Testis (tissue), 2 donors: ENCODE measurements at regions not wholly inside any gene's neighbourhood (a gene's known extent, or its start where the extent isn't known, plus 50 kb on each side); places are given as distances from the start of the nearest gene placed in this dataset.

ENCODE experiments used
- CTCF ChIP-seq, 3 experiments: fragments of 450-650 bp in 2 of 3; fragments of 200-600 bp in 1 of 3; sonication (generic) in 1 of 3; IDR thresholded peaks; one replicate each; pipeline ENCODE4 v1.5.1; 2016 to 2019; ENCODE audit warnings: antibody characterized with exemption in 3 of 3, mild to moderate bottlenecking in 2 of 3, moderate library complexity in 1 of 3
- POLR2A ChIP-seq: fragments of 450-650 bp; IDR thresholded peaks from one replicate; pipeline ENCODE4 v1.6.1; 2017; ENCODE audit warnings: antibody characterized with exemption, mild to moderate bottlenecking, moderate library complexity

- TF ChIP-seq POLR2A (no peak), CTCF (IDR thresholded peaks at IDR 0.05) (no peak)
Measured at GRCh38 chr6:120303527-120303926, 954.0 kb upstream of the MAN1A1 start.
